ENCODE measurements at regions not wholly inside any gene's neighbourhood (a gene's known extent, or its start where the extent isn't known, plus 50 kb on each side); places are given as distances from the start of the nearest gene placed in this dataset.

DNA sequence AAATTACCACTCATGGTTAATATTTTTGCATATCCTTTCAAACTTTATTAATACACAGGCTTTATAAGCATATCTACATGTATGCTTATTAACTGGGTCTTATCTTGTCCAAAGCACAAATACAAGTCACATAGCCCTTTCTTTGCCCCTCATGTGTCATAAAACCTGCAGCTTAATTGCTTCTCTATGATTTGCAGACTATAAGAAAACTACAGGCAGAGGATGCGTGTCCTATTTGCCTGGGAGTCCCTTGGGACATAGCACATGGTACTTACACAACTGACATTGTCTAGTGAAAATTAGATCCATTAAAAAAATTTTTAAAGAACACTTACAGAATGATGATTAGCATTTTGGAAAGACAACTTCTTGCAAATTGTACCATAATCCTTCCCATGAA is 190.5 kb upstream of the PLEKHA5 start:
- TF ChIP-seq, protein P1, sequence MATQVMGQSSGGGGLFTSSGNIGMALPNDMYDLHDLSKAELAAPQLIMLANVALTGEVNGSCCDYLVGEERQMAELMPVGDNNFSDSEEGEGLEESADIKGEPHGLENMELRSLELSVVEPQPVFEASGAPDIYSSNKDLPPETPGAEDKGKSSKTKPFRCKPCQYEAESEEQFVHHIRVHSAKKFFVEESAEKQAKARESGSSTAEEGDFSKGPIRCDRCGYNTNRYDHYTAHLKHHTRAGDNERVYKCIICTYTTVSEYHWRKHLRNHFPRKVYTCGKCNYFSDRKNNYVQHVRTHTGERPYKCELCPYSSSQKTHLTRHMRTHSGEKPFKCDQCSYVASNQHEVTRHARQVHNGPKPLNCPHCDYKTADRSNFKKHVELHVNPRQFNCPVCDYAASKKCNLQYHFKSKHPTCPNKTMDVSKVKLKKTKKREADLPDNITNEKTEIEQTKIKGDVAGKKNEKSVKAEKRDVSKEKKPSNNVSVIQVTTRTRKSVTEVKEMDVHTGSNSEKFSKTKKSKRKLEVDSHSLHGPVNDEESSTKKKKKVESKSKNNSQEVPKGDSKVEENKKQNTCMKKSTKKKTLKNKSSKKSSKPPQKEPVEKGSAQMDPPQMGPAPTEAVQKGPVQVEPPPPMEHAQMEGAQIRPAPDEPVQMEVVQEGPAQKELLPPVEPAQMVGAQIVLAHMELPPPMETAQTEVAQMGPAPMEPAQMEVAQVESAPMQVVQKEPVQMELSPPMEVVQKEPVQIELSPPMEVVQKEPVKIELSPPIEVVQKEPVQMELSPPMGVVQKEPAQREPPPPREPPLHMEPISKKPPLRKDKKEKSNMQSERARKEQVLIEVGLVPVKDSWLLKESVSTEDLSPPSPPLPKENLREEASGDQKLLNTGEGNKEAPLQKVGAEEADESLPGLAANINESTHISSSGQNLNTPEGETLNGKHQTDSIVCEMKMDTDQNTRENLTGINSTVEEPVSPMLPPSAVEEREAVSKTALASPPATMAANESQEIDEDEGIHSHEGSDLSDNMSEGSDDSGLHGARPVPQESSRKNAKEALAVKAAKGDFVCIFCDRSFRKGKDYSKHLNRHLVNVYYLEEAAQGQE (IDR thresholded peaks at IDR 0.05): no peak
- TF ChIP-seq, protein P2, sequence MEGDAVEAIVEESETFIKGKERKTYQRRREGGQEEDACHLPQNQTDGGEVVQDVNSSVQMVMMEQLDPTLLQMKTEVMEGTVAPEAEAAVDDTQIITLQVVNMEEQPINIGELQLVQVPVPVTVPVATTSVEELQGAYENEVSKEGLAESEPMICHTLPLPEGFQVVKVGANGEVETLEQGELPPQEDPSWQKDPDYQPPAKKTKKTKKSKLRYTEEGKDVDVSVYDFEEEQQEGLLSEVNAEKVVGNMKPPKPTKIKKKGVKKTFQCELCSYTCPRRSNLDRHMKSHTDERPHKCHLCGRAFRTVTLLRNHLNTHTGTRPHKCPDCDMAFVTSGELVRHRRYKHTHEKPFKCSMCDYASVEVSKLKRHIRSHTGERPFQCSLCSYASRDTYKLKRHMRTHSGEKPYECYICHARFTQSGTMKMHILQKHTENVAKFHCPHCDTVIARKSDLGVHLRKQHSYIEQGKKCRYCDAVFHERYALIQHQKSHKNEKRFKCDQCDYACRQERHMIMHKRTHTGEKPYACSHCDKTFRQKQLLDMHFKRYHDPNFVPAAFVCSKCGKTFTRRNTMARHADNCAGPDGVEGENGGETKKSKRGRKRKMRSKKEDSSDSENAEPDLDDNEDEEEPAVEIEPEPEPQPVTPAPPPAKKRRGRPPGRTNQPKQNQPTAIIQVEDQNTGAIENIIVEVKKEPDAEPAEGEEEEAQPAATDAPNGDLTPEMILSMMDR (IDR thresholded peaks at IDR 0.05; ENCODE audit: low read depth, low read length, missing input control): no peak
- TF ChIP-seq SP1 (IDR thresholded peaks at IDR 0.05) (no peak), NR2F2 (IDR thresholded peaks at IDR 0.05) (no peak), RAD21 (IDR thresholded peaks at IDR 0.05) (no peak)
- TF ChIP-seq, protein P3, sequence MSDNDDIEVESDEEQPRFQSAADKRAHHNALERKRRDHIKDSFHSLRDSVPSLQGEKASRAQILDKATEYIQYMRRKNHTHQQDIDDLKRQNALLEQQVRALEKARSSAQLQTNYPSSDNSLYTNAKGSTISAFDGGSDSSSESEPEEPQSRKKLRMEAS (IDR thresholded peaks at IDR 0.05): no peak
- TF ChIP-seq, protein P4, sequence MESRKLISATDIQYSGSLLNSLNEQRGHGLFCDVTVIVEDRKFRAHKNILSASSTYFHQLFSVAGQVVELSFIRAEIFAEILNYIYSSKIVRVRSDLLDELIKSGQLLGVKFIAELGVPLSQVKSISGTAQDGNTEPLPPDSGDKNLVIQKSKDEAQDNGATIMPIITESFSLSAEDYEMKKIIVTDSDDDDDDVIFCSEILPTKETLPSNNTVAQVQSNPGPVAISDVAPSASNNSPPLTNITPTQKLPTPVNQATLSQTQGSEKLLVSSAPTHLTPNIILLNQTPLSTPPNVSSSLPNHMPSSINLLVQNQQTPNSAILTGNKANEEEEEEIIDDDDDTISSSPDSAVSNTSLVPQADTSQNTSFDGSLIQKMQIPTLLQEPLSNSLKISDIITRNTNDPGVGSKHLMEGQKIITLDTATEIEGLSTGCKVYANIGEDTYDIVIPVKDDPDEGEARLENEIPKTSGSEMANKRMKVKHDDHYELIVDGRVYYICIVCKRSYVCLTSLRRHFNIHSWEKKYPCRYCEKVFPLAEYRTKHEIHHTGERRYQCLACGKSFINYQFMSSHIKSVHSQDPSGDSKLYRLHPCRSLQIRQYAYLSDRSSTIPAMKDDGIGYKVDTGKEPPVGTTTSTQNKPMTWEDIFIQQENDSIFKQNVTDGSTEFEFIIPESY (IDR thresholded peaks at IDR 0.05): no peak
- TF ChIP-seq, protein P5, sequence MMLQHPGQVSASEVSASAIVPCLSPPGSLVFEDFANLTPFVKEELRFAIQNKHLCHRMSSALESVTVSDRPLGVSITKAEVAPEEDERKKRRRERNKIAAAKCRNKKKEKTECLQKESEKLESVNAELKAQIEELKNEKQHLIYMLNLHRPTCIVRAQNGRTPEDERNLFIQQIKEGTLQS (IDR thresholded peaks at IDR 0.05): no peak

Data from liver (tissue), 3 donors.